Loucy (cell line): ENCODE measurements at regions not wholly inside any gene's neighbourhood (a gene's known extent, or its start where the extent isn't known, plus 50 kb on each side); places are given as distances from the start of the nearest gene placed in this dataset.

Experiments used
- H2AFZ ChIP-seq: fragments of 200-600 bp; sonication (generic); 2 replicates; pipeline ENCODE4 v1.6.0; 2016; ENCODE audit warnings: antibody characterized with exemption, mild to moderate bottlenecking, low read length, moderate library complexity
- H3F3A ChIP-seq: fragments of 200-600 bp; 2 replicates; pipeline ENCODE4 v1.6.0; 2016; ENCODE audit warnings: antibody characterized with exemption, low read depth, mild to moderate bottlenecking
- H3K27me3 ChIP-seq: fragments of 200-600 bp; sonication (generic); 2 replicates; pipeline ENCODE4 v1.6.1; 2014; ENCODE audit warnings: low read length, mild to moderate bottlenecking; ENCODE audit not compliant: insufficient read depth, poor library complexity, severe bottlenecking
- H3K36me3 ChIP-seq: fragments of 200-600 bp; sonication (generic); 2 replicates; pipeline ENCODE4 v1.6.1; 2016; ENCODE audit warnings: low read length; ENCODE audit not compliant: insufficient read depth
- H3K4me1 ChIP-seq: fragments of 200-600 bp; sonication (generic); 2 replicates; pipeline ENCODE4 v1.5.1; 2014; ENCODE audit warnings: low read length, mild to moderate bottlenecking; ENCODE audit not compliant: insufficient read depth, poor library complexity, severe bottlenecking
- H3K4me2 ChIP-seq: fragments of 200-600 bp; sonication (generic); 2 replicates; pipeline ENCODE4 v1.6.0; 2014; ENCODE audit warnings: antibody characterized with exemption, low read length, low read depth, mild to moderate bottlenecking; ENCODE audit not compliant: poor library complexity, severe bottlenecking
- H3K4me3 ChIP-seq: fragments of 200-600 bp; sonication (generic); 2 replicates; pipeline ENCODE4 v1.5.1; 2014; ENCODE audit warnings: low read length, mild to moderate bottlenecking, mixed read lengths; ENCODE audit not compliant: poor library complexity, severe bottlenecking
- H3K79me2 ChIP-seq: fragments of 200-600 bp; sonication (generic); 2 replicates; pipeline ENCODE4 v1.6.1; 2014; ENCODE audit warnings: low read length; ENCODE audit not compliant: insufficient read depth
- H3K9ac ChIP-seq: fragments of 200-600 bp; sonication (generic); 2 replicates; pipeline ENCODE4 v1.6.0; 2014; ENCODE audit warnings: mild to moderate bottlenecking, low read depth, low read length, moderate library complexity; ENCODE audit not compliant: poor library complexity, severe bottlenecking
- H3K9me2 ChIP-seq: fragments of 200-600 bp; sonication (generic); replicated peaks from 2 replicates; pipeline ENCODE4 v1.6.1; 2016; ENCODE audit warnings: low read depth, low read length, mixed read lengths
- H3K9me3 ChIP-seq: fragments of 200-600 bp; sonication (generic); 2 replicates; pipeline ENCODE4 v1.6.1; 2014; ENCODE audit warnings: mild to moderate bottlenecking, antibody characterized with exemption, low read length, low read depth; ENCODE audit not compliant: insufficient read depth
- H4K20me1 ChIP-seq: fragments of 200-600 bp; sonication (generic); 2 replicates; pipeline ENCODE4 v1.6.0; 2014; ENCODE audit warnings: antibody characterized with exemption, low read length, mild to moderate bottlenecking; ENCODE audit not compliant: insufficient read depth, poor library complexity, severe bottlenecking
- CTCF ChIP-seq: fragments of 200-600 bp; sonication (generic); conservative IDR thresholded peaks from 2 replicates; pipeline ENCODE4 v1.5.1; 2014; ENCODE audit warnings: mild to moderate bottlenecking, antibody characterized with exemption, low read length
- EZH2phosphoT487 ChIP-seq: fragments of 200-600 bp; IDR thresholded peaks from 2 replicates; pipeline ENCODE4 v1.6.1; 2018; ENCODE audit warnings: antibody characterized with exemption, mild to moderate bottlenecking, moderate library complexity, borderline replicate concordance

- H2AFZ ChIP-seq, result no peak overlapping the region
- no peak overlapping the region for H3K4me3 ChIP-seq
- no peaks in the 10 kb centered on the region for H3K9me3 ChIP-seq
Observed at GRCh38 chr9:119537138-119537537, 167.9 kb upstream of the BRINP1 start.

GRCh38 chr9:119533504-119533903 is 164.3 kb upstream of the BRINP1 start:
- H3K4me1 ChIP-seq, result no peaks in the 10 kb centered on the region
- no peaks in the 10 kb centered on the region for H4K20me1 ChIP-seq
- H3K79me2 ChIP-seq, result no peaks in the 10 kb centered on the region
- no peaks in the 10 kb centered on the region for H3K36me3 ChIP-seq
- H3K9ac ChIP-seq, result no peak overlapping the region
- no peaks in the 10 kb centered on the region for H3F3A ChIP-seq
- H3K9me2 ChIP-seq, result no peaks in the 10 kb centered on the region
- H3K4me2 ChIP-seq, result no peak overlapping the region
- no peak overlapping the region for H3K4me3 ChIP-seq
- no peak overlapping the region for H2AFZ ChIP-seq
- no peaks in the 10 kb centered on the region for H3K27me3 ChIP-seq
- H3K9me3 ChIP-seq, result no peaks in the 10 kb centered on the region
- TF ChIP-seq CTCF (no peak), EZH2phosphoT487 (no peak)

More at GRCh38 chr9:119537138-119537537, 167.9 kb upstream of the BRINP1 start:
- Histone ChIP-seq H3F3A (no peaks in the 10 kb centered on the region), H3K9ac (no peak overlapping the region), H4K20me1 (no peaks in the 10 kb centered on the region), H3K36me3 (no peaks in the 10 kb centered on the region), H3K27me3 (no peaks in the 10 kb centered on the region), H3K4me2 (no peak overlapping the region), H3K79me2 (no peaks in the 10 kb centered on the region), H3K4me1 (no peaks in the 10 kb centered on the region), H3K9me2 (no peaks in the 10 kb centered on the region)
- TF ChIP-seq EZH2phosphoT487, result no peak
- no peak for TF ChIP-seq CTCF

- TF ChIP-seq CTCF, result no peak
- no peak for TF ChIP-seq EZH2phosphoT487
- H3F3A ChIP-seq, result no peaks in the 10 kb centered on the region
- H3K36me3 ChIP-seq, result no peaks in the 10 kb centered on the region
- H3K4me3 ChIP-seq, result no peak overlapping the region
- H3K9me2 ChIP-seq, result no peaks in the 10 kb centered on the region
- no peaks in the 10 kb centered on the region for H3K4me1 ChIP-seq
- H3K79me2 ChIP-seq, result no peaks in the 10 kb centered on the region
- H3K9me3 ChIP-seq, result no peaks in the 10 kb centered on the region
- H3K9ac ChIP-seq, result no peak overlapping the region
- no peaks in the 10 kb centered on the region for H3K27me3 ChIP-seq
- no peak overlapping the region for H3K4me2 ChIP-seq
- H4K20me1 ChIP-seq, result no peaks in the 10 kb centered on the region
- no peak overlapping the region for H2AFZ ChIP-seq
Observed at GRCh38 chr9:119526698-119527097, 157.5 kb upstream of the BRINP1 start.
